Nephron progenitor cell (in vitro differentiated cells): ENCODE measurements at regions not wholly inside any gene's neighbourhood (a gene's known extent, or its start where the extent isn't known, plus 50 kb on each side); places are given as distances from the start of the nearest gene placed in this dataset.
"Not testable (repeated sequence)": the region's sequence is repeated elsewhere in the genome, so short reads cannot be mapped to it uniquely, and the experiment has no call there.

Experiments used
- DNase-seq: peaks from one replicate; pipeline ENCODE4 v3.0.0; 2021
- H3K27ac Mint-ChIP-seq: 2 replicates; pipeline ENCODE4 v1.8.0; 2021; ENCODE audit warnings: mild to moderate bottlenecking, moderate library complexity, mixed read lengths
- H3K27me3 Mint-ChIP-seq: 2 replicates; pipeline ENCODE4 v1.8.0; 2021; ENCODE audit warnings: mild to moderate bottlenecking, low read depth, mixed read lengths; ENCODE audit not compliant: poor library complexity
- H3K36me3 Mint-ChIP-seq: 2 replicates; pipeline ENCODE4 v1.8.0; 2021; ENCODE audit warnings: low read depth, mixed read lengths
- H3K4me1 Mint-ChIP-seq: 2 replicates; pipeline ENCODE4 v1.8.0; 2021; ENCODE audit warnings: mixed read lengths
- H3K4me3 Mint-ChIP-seq: 2 replicates; pipeline ENCODE4 v1.8.0; 2021; ENCODE audit warnings: mild to moderate bottlenecking, moderate library complexity, mixed read lengths
- H3K9me3 Mint-ChIP-seq: 2 replicates; pipeline ENCODE4 v1.8.0; 2021; ENCODE audit warnings: mild to moderate bottlenecking, moderate library complexity, mixed read lengths
- TF ChIP-seq, protein P1 (sequence below): fragments of 200-600 bp; sonication (generic); IDR thresholded peaks from 2 replicates; pipeline ENCODE4 v1.5.0; 2021; ENCODE audit warnings: antibody characterized with exemption

- H3K9me3 Mint-ChIP-seq, result peaks cover 3% of the 10 kb centered on the region
- no peak overlapping the region for H3K27ac Mint-ChIP-seq
- peaks cover 22% of the 10 kb centered on the region for H3K27me3 Mint-ChIP-seq
- H3K36me3 Mint-ChIP-seq, result no peaks in the 10 kb centered on the region
- no peak overlapping the region for H3K4me3 Mint-ChIP-seq
- peaks cover 8% of the 10 kb centered on the region for H3K4me1 Mint-ChIP-seq
- TF ChIP-seq, protein P1, sequence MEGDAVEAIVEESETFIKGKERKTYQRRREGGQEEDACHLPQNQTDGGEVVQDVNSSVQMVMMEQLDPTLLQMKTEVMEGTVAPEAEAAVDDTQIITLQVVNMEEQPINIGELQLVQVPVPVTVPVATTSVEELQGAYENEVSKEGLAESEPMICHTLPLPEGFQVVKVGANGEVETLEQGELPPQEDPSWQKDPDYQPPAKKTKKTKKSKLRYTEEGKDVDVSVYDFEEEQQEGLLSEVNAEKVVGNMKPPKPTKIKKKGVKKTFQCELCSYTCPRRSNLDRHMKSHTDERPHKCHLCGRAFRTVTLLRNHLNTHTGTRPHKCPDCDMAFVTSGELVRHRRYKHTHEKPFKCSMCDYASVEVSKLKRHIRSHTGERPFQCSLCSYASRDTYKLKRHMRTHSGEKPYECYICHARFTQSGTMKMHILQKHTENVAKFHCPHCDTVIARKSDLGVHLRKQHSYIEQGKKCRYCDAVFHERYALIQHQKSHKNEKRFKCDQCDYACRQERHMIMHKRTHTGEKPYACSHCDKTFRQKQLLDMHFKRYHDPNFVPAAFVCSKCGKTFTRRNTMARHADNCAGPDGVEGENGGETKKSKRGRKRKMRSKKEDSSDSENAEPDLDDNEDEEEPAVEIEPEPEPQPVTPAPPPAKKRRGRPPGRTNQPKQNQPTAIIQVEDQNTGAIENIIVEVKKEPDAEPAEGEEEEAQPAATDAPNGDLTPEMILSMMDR, result no peak
- no peak for DNase-seq
These were observed 73.4 kb downstream of the OR13A1 start for GRCh38 chr10:45241865-45242520.

GRCh38 chr10:45243261-45243660 is 72.1 kb downstream of the OR13A1 start:
- H3K27me3 Mint-ChIP-seq, result peaks cover 25% of the 10 kb centered on the region
- TF ChIP-seq, protein P1, result no peak
- H3K27ac Mint-ChIP-seq, result no peak overlapping the region
- no peaks in the 10 kb centered on the region for H3K36me3 Mint-ChIP-seq
- no peak overlapping the region for H3K4me3 Mint-ChIP-seq
- H3K9me3 Mint-ChIP-seq, result peaks cover 3% of the 10 kb centered on the region
- no peak for DNase-seq
- H3K4me1 Mint-ChIP-seq, result peaks cover 8% of the 10 kb centered on the region

GRCh38 chr10:45246522-45246921 is 68.9 kb downstream of the OR13A1 start:
- no peak for DNase-seq

GRCh38 chr10:45249978-45250693 is 65.3 kb downstream of the OR13A1 start:
- Mint-ChIP-seq H3K9me3 (no peaks in the 10 kb centered on the region), H3K4me1 (peaks cover 17% of the 10 kb centered on the region), H3K4me3 (peak overlapping the region; percentile 85), H3K36me3 (no peaks in the 10 kb centered on the region), H3K27ac (peak overlapping the region; percentile 18), H3K27me3 (peaks cover 21% of the 10 kb centered on the region)
- peak; percentile 39 for DNase-seq
- TF ChIP-seq, protein P1, result peak; percentile 71

More at GRCh38 chr10:45246522-45246921, 68.9 kb downstream of the OR13A1 start:
- H3K36me3 Mint-ChIP-seq, result no peaks in the 10 kb centered on the region
- no peak overlapping the region for H3K27ac Mint-ChIP-seq
- H3K27me3 Mint-ChIP-seq, result peaks cover 26% of the 10 kb centered on the region
- H3K4me1 Mint-ChIP-seq, result peaks cover 17% of the 10 kb centered on the region
- no peak overlapping the region for H3K4me3 Mint-ChIP-seq
- peaks cover 3% of the 10 kb centered on the region for H3K9me3 Mint-ChIP-seq
- TF ChIP-seq, protein P1, result no peak

- not testable (repeated sequence) for H3K4me3 Mint-ChIP-seq, H3K36me3 Mint-ChIP-seq, H3K27ac Mint-ChIP-seq, H3K9me3 Mint-ChIP-seq, DNase-seq
- peaks cover 21% of the 10 kb centered on the region for H3K27me3 Mint-ChIP-seq
- peaks cover 17% of the 10 kb centered on the region for H3K4me1 Mint-ChIP-seq
These were observed 64.7 kb downstream of the OR13A1 start for GRCh38 chr10:45250694-45251075.
